Hippocampal formation (tissue), 2 donors: ENCODE measurements at regions not wholly inside any gene's neighbourhood (a gene's known extent, or its start where the extent isn't known, plus 50 kb on each side); places are given as distances from the start of the nearest gene placed in this dataset.

Experiments
- DNase-seq, 2 donors: peaks; one replicate each; lab custom pipeline; 2025; lab: John Stamatoyannopoulos, UW

GRCh38 chr2:6667326-6667725 lies 198.4 kb downstream of the CMPK2 start:
- DNase-seq, result no peak

DNA sequence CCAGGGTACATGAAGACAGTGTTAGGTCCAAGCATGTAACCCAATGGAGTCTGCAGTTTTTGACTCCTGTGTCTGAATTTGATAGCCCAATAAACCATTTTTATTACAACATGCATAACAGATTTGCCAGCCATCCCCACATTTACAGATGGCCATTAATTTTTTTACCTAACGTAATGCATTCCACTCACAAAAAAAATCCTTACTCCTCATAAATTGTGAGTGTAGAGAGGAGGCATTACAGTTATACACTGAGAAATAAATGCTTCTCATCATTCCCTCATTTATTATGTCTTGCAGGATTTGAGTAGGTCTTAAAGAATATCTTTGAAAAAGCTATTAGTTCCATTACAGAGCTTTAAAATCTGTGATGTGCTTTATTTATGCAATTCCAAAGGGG lies 193.8 kb downstream of the CMPK2 start:
- DNase-seq, result no peak

DNA sequence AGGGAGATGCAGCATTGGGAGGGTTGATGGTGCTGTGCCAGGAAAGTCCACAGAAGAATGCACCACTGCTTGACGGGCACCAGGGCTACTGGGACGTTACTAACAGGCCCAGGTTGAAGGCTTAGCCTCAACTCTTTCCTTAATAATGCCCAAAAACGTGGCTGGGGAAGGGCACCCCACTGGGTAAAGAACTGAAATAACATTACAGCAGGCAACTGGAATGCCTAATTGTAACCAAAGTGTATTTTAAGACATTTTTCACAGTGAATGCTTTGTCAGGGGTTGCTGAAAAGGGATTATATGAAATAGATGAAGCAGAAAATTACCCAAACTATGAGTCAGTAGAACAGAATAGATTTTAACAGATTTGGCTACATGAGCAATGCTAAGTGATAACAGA lies 191.3 kb downstream of the CMPK2 start:
- DNase-seq, result no peak

GRCh38 chr2:6675791-6676190 lies 189.9 kb downstream of the CMPK2 start:
- no peak for DNase-seq

GRCh38 chr2:6676241-6676640 lies 189.5 kb downstream of the CMPK2 start:
- no peak for DNase-seq

DNA sequence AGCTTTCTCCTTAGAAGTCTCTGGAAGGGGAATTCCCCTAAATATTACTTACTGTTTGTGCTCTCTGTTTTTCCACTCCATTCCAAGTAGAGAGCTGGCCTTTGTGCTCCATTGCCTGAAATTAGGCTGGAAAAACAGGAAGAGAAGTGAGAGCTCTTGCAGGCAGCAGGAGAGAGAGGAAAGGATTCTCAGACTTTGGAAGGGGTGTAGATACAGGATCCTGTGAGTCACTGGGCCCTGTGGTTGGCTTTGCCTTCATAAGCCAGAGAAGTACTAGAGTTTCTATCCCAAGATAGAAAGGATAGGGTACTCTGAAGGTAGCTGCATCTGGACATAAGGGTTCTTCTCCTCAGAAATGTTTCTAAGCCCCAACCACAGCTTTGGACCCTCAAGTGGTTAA lies 188.9 kb downstream of the CMPK2 start:
- DNase-seq, result no peak

- DNase-seq, result no peak
Measured at GRCh38 chr2:6679471-6679870, 186.2 kb downstream of the CMPK2 start.

DNA sequence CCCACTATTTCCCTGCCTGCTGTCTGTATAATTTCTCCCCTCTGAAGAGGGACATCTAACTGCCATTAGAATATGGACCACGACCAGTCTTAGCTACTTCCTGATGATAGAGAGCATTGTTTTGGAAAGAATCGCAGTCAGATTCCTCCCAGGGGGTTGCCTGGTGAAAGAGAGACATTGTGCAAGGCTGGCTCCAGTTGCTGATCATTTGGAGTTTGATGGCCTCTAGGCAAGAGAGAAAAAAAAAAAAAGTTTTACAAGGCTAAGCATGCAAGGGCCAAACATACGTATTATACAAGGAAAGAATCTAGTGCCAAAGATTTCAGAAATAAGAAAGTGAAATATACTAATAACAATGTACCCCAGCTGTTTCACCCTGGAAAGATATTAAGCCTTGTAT lies 182.2 kb downstream of the CMPK2 start:
- no peak for DNase-seq

DNA sequence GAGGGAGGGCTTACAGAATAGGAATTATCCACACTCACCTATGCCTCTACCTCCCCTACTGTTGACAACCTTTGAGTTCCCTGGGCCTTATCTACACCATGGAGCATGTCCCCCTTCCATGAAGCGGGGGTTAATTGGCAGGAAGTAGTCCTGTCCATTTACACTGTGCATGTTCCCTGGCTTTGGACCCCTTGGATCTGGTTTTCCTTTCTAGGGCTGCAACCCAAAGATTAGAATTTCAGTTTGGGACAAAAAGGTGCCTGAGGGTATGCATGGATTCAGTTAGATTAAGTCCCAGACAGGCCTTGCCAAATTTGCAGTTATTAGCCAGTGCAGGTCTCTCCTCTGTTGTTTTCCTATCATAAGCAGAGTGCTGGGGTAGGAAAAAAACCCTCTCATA lies 180.3 kb downstream of the CMPK2 start:
- no peak for DNase-seq

DNA sequence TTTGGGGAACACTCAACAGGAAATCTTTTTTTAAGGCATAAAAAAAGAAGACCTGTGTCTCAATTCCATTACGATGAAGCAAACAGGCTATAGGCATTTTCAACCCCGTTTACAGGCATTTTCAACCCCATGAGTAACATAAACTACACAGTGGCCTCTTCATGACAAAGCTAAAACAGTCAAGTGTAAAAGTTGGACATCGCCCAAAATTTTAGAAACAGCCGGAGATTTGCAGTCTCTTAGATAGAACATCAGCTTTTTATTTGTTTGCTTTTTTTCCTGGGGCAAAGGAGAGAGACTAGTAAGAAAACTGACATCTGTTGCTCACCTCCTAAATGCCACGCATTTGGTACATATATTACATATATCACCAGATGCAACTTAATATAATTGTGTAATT lies 173.7 kb downstream of the CMPK2 start:
- no peak for DNase-seq

DNA sequence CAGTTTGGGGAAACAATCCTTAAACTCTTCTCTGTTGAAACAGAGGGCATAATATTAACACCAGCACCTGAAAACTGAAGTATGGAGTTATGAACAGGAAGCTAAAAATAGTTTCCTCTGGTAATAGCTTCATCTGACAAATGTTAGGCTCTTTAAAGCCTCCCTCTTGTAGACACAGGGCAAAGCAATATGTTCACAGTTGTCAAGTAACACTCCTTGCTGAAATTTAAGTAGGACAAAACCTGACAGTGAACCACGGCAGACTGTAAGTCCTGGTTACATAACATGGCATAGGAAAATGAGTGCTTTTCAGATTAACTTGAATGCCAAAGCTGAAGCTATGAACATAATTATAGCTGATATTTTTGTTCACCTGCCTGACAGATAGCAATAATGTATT lies 172.9 kb downstream of the CMPK2 start:
- no peak for DNase-seq

DNA sequence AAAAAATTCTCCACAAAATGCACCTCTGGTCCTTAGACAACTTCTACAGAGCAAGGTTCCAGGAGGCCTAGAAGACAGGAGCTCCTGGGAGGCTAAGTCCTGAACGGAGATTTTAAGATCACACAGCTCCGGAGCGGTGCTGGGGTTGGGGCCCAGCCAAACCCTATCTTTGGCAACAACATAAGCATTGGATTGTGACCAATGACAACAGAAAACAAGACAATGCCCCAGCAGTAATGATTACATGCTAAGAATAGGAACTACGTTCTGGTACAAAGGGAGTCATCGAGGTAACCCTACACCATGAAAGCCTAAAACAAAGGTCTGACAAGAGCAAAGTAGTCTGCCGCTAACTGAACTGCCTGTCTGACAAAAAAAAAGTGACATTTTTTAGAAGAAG lies 171.2 kb downstream of the CMPK2 start:
- no peak for DNase-seq

- no peak for DNase-seq
Measured at GRCh38 chr2:6700335-6700734, 165.4 kb downstream of the CMPK2 start.

DNA sequence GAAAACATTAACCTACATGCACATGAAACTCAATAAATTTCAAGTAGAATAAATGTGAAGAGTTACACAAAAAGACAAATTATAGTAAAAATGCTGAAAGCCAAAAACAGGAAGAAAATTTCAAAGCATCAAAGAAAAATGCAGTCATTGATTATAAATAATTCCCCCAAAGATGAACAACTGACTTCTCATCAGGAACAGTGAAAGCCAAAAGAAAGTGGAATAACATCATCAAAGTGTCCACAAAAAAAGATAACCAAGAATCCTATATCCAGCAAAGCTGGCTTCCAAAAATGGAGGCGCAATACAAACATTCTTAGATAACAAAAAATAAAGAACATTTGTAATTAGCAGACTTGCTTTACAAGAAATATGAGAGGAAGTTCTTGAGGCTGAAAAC lies 161.6 kb downstream of the CMPK2 start:
- no peak for DNase-seq

GRCh38 chr2:6721395-6721794 lies 144.3 kb downstream of the CMPK2 start:
- no peak for DNase-seq

DNA sequence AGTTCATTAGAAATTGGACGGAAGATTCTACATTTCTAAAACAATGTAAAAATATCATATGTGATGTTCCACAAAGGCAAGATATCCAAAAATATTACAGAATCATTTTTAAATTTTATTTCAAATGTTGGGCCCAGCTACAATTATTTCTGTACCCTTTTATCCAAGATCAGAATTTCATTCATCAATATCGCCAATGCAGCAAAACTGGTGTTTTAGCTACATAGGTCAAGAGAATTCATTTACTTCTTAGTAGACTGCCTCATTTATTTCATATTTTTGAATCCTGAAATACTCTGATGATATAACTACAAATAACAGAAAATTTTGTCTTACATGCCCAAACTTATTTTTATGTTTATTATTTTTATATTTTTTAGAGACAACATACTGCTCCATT lies 143.1 kb downstream of the CMPK2 start:
- DNase-seq, result no peak

DNA sequence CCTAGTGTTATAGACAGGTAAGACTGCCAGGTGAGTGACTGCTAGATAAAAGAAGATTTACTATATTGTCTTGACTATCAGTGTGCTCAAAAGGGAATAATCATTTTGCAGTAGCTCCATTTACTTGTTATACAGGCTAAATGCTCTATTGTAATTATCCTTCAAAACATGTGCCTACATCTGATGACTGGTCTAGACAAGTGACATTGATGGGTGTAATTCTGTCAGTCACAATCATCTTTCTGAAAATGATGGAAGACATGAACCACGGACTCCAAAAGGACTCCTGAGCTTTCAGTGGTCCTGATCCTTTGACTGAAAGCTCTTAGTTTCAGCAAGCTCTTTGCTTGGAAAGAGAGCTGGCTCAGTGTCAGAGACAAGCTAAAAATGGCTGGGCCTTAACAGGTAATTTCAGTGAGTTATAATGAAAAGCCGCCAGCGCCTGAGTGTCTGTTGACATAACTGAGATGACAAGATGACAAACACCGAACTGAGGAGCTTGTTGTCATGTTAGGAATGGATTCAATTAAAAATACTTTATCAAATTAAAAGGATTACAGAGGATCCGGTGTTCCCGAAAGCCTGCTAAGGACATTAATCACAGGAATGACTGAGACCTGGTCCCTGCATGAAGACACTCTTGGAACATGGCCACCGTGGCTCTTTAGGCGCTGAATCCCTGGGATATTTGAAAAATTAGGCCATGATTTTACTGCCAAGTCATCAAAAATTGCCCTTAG lies 141.7 kb downstream of the CMPK2 start:
- DNase-seq, result no peak

GRCh38 chr2:6724605-6725140 lies 141.0 kb downstream of the CMPK2 start:
- DNase-seq, result no peak

- no peak for DNase-seq
Measured at GRCh38 chr2:6728156-6728555, 137.6 kb downstream of the CMPK2 start.

GRCh38 chr2:6730003-6730402 lies 135.7 kb downstream of the CMPK2 start:
- DNase-seq, result no peak

DNA sequence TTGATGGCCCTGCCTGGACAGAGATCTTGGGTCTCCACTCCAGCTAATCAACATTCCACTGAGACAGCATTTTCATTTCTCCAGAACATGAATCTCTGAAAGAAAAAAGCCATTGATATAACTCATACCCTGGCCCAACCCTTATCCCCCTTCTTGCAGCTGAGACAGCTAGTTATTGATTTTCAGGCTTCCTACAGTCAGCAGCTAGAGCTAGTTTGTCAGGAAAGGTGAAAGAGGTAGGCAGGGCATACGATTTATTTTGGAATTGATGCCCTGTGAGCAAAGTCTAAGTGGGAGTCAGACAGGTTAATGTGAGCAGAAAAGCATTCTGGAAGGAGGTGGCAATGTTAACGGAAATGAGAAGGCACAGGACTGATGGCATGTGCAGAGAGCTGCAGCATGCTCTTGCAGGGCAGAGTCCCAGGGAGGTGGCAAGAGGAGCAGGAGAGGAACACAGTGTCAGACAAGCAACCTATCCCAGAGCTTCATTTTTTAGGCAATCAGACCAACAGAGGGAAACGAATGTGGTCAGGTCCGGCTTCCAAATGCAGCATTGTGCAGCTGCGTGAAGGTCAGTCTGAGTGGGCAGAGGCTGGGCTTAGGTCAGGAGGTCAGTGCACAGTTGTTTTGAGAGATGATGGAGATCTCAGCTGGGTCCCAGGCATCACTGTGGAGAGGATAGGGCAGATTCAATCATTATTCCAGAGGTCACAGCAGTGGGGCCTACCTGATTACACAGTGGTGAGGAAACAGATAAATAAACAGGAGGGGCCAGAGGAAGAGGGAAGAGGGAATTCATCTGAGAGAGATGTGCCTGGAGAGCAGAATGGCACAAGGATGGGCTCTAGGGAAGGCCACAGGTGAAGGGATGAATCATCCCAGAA lies 134.8 kb downstream of the CMPK2 start:
- no peak for DNase-seq

DNA sequence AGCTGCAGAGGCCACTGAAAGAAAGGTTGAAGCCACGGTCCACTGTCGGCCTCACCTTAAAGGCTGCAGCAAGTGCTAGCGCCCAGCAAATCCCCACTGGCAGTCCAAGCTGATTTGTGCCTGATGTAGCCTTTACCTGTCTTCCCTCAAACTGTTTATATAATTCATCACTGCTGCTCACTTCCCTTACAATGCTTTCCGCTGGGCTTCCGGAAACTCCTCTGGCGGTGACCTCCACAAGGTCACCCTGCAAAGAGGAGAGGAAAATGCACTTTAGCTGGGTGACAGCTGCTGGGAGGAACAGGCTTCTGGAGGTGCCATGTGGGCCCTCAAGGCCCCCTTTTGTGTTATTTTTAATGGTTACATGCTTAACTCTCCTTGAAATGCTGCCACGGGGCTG lies 126.2 kb downstream of the CMPK2 start:
- no peak for DNase-seq

- DNase-seq, result no peak
Measured at GRCh38 chr2:6741229-6741628, 124.5 kb downstream of the CMPK2 start.
